ENCODE measurements at regions not wholly inside any gene's neighbourhood (a gene's known extent, or its start where the extent isn't known, plus 50 kb on each side); places are given as distances from the start of the nearest gene placed in this dataset.

DNA sequence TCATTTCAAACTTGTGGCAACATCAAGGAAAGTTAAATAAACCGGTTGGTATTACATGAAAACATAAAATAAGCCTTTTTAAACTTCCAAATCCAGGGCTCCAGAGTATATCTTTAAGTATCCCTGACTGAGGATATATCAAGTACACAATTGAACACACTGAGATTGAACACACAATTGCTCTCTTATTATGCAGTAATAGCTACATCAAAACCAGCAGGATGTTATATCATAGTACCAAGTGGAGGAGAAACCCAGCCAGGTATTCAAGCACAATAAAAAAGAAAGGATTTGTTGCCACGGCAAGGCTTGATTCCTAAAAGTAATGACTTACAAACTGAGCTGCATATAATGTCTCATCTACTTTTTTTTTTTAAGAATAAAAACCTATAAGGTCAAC lies 605.8 kb downstream of the SPOCK3 start:
- TF ChIP-seq, protein P1, sequence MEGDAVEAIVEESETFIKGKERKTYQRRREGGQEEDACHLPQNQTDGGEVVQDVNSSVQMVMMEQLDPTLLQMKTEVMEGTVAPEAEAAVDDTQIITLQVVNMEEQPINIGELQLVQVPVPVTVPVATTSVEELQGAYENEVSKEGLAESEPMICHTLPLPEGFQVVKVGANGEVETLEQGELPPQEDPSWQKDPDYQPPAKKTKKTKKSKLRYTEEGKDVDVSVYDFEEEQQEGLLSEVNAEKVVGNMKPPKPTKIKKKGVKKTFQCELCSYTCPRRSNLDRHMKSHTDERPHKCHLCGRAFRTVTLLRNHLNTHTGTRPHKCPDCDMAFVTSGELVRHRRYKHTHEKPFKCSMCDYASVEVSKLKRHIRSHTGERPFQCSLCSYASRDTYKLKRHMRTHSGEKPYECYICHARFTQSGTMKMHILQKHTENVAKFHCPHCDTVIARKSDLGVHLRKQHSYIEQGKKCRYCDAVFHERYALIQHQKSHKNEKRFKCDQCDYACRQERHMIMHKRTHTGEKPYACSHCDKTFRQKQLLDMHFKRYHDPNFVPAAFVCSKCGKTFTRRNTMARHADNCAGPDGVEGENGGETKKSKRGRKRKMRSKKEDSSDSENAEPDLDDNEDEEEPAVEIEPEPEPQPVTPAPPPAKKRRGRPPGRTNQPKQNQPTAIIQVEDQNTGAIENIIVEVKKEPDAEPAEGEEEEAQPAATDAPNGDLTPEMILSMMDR (conservative IDR thresholded peaks at IDR 0.05; ENCODE audit: low read length), result no peak
- no peak for TF ChIP-seq EZH2phosphoT487 (IDR thresholded peaks at IDR 0.05; ENCODE audit: borderline replicate concordance)
